K562 (cell line): ENCODE measurements at regions not wholly inside any gene's neighbourhood (a gene's known extent, or its start where the extent isn't known, plus 50 kb on each side); places are given as distances from the start of the nearest gene placed in this dataset.

Source experiments
- ATAC-seq: fragments of 200-7000 bp; cut with Tn5 transposase; 3 replicates; pipeline ENCODE4 v1.9.1; 2020; ENCODE audit warnings: moderate library complexity
- BruUV-seq: library from RNA; stranded (reverse); fragments of 400-500 nt; replicated peaks from 2 replicates; lab custom pipeline; 2021; lab: Mats Ljungman, UMichigan
- CTCF ChIA-PET: fragments of 300-600 bp; formaldehyde crosslinking; extraction: SDS; loops from one replicate; lab custom pipeline; 2021; ENCODE audit warnings: low intra/inter-chr PET ratio; lab: Yijun Ruan, JAX
- POLR2A ChIA-PET: fragments of 300-600, 350-650 bp; sonication (Branson Sonifier 250); formaldehyde crosslinking; extraction: SDS; loops from one replicate; lab custom pipeline; 2021; ENCODE audit warnings: antibody characterized with exemption, inconsistent platforms; lab: Yijun Ruan, JAX
- DNase-seq, 4 experiments: peaks; one replicate each; pipeline versions ENCODE4 v3.0.0 to v3.0.0-alpha.2; 2011 to 2018; ENCODE audit warnings: low spot score in 3 of 4, mixed read lengths in 3 of 4; ENCODE audit errors: extremely low read depth in 1 of 4
- FAIRE-seq: peaks from 2 replicates; lab custom pipeline; 2011; peaks lifted over from hg19 to GRCh38; lab: Jason Lieb, UNC
- H2AFZ ChIP-seq: 2 replicates; pipeline ENCODE4 v1.6.0; 2011; ENCODE audit warnings: low read depth, low read length, control low read depth, inconsistent platforms
- H3K27ac ChIP-seq: fragments of 200-600 bp; 3 replicates; pipeline ENCODE4 v1.8.0; 2011; ENCODE audit warnings: low read depth, mild to moderate bottlenecking, control low read depth, inconsistent platforms, low read length, moderate library complexity, mixed read lengths; ENCODE audit errors: extremely low read depth
- H3K27me3 ChIP-seq, 2 experiments: fragments of 300-600 bp in 1 of 2; 2 replicates in 1 of 2; 3 replicates in 1 of 2; pipeline versions ENCODE4 v1.6.0 to v1.8.0; 2011; ENCODE audit warnings: inconsistent platforms in 2 of 2, low read length in 2 of 2, mild to moderate bottlenecking in 1 of 2, mixed read lengths in 1 of 2, moderate library complexity in 1 of 2; ENCODE audit not compliant: control insufficient read depth in 2 of 2, insufficient read depth in 2 of 2
- H3K36me3 ChIP-seq: fragments of 300-600 bp; 3 replicates; pipeline ENCODE4 v1.8.0; 2011; ENCODE audit warnings: mild to moderate bottlenecking, low read length, inconsistent platforms; ENCODE audit not compliant: control insufficient read depth, insufficient read depth
- H3K4me1 ChIP-seq, 2 experiments: fragments of 200-600 bp in 1 of 2; replicated peaks in 1 of 2; 2 replicates in 1 of 2; 3 replicates in 1 of 2; pipeline versions ENCODE4 v1.5.1 to v1.8.0; 2011; ENCODE audit warnings: inconsistent platforms in 2 of 2, low read length in 2 of 2, mild to moderate bottlenecking in 1 of 2, mixed read lengths in 1 of 2, moderate library complexity in 1 of 2; ENCODE audit not compliant: control insufficient read depth in 2 of 2, insufficient read depth in 2 of 2
- H3K4me2 ChIP-seq: 2 replicates; pipeline ENCODE4 v1.6.1; 2011; ENCODE audit warnings: low read length, control low read depth, inconsistent platforms, mixed read lengths; ENCODE audit not compliant: insufficient read depth
- H3K4me3 ChIP-seq: fragments of 200-600 bp; sonication (generic), shearing (Covaris generic); 2 replicates; pipeline ENCODE4 v1.5.1; 2016; ENCODE audit warnings: control low read depth, inconsistent platforms
- H3K79me2 ChIP-seq: fragments of 200-600 bp; 3 replicates; pipeline ENCODE4 v1.8.0; 2011; ENCODE audit warnings: low read length, inconsistent platforms; ENCODE audit not compliant: control insufficient read depth, insufficient read depth
- H3K9ac ChIP-seq, 2 experiments: 2 replicates each; pipeline versions ENCODE4 v1.6.0 to v1.6.1; 2011; ENCODE audit warnings: low read depth in 2 of 2, low read length in 2 of 2, control low read depth in 1 of 2, inconsistent platforms in 1 of 2, mild to moderate bottlenecking in 1 of 2, mixed read lengths in 1 of 2; ENCODE audit not compliant: insufficient read depth in 1 of 2
- H3K9me1 ChIP-seq: one replicate; pipeline ENCODE4 v1.6.0; 2011; ENCODE audit warnings: inconsistent platforms, mild to moderate bottlenecking, low read length, moderate library complexity; ENCODE audit not compliant: control insufficient read depth, insufficient read depth
- H3K9me3 ChIP-seq: replicated peaks from 2 replicates; pipeline ENCODE4 v1.5.1; 2011; ENCODE audit warnings: low read depth, low read length, inconsistent platforms; ENCODE audit not compliant: control insufficient read depth, insufficient read depth
- H4K20me1 ChIP-seq: replicated peaks from 2 replicates; pipeline ENCODE4 v1.6.1; 2011; ENCODE audit warnings: low read length, inconsistent platforms, mixed read lengths; ENCODE audit not compliant: control insufficient read depth, insufficient read depth
- BCOR ChIP-seq: fragments of 450-650 bp; IDR thresholded peaks from 2 replicates; pipeline ENCODE4 v1.6.1; 2016
- CBFA2T2 ChIP-seq: fragments of 450-650 bp; conservative IDR thresholded peaks from 2 replicates; pipeline ENCODE4 v1.6.1; 2017; ENCODE audit warnings: mild to moderate bottlenecking
- CEBPG ChIP-seq, 3 experiments: fragments of 200-800 bp in 1 of 3; sonication (Bioruptor generic) in 1 of 3; sonication (generic) in 1 of 3; formaldehyde crosslinking in 1 of 3; IDR thresholded peaks in 2 of 3; conservative IDR thresholded peaks in 1 of 3; 2 replicates each; pipeline versions ENCODE4 v1.6.1 to v1.8.0; 2016 to 2022; ENCODE audit warnings: missing compliant biosample characterization in 2 of 3, missing genetic modification characterization in 2 of 3, mild to moderate bottlenecking in 1 of 3, missing genetic modification reagents in 1 of 3
- E2F3 ChIP-seq: fragments of 250-450 bp; sonication (Bioruptor Pico); IDR thresholded peaks from 2 replicates; pipeline ENCODE4 v1.4.0; 2020; ENCODE audit warnings: mild to moderate bottlenecking
- ELF4 ChIP-seq: fragments of 450-650 bp; formaldehyde crosslinking; IDR thresholded peaks from 2 replicates; pipeline ENCODE4 v1.4.0; 2022; ENCODE audit warnings: missing genetic modification characterization
- FOXK2 ChIP-seq, 2 experiments: fragments of 450-650 bp; IDR thresholded peaks in 1 of 2; conservative IDR thresholded peaks in 1 of 2; 2 replicates each; pipeline ENCODE4 v1.6.1; 2016; ENCODE audit warnings: low read depth in 2 of 2, mild to moderate bottlenecking in 1 of 2
- HOXB6 ChIP-seq: fragments of 250-450 bp; sonication (Bioruptor Pico); IDR thresholded peaks from 2 replicates; pipeline ENCODE4 v1.5.1; 2022; ENCODE audit warnings: mild to moderate bottlenecking, borderline replicate concordance
- LARP7 ChIP-seq: fragments of 450-650 bp; IDR thresholded peaks from 2 replicates; pipeline ENCODE4 v1.6.1; 2016
- MCM5 ChIP-seq: fragments of 450-650 bp; IDR thresholded peaks from 2 replicates; pipeline ENCODE4 v1.6.1; 2016; ENCODE audit warnings: low read depth
- PHB ChIP-seq: fragments of 250-450 bp; sonication (Bioruptor Pico); IDR thresholded peaks from 2 replicates; pipeline ENCODE4 v1.5.0; 2021
- PTBP1 ChIP-seq: fragments of 200-400 bp; formaldehyde crosslinking; IDR thresholded peaks from 2 replicates; pipeline ENCODE4 v1.6.1; 2017; ENCODE audit warnings: low read depth, low read length
- RBFOX2 ChIP-seq: fragments of 200-400 bp; formaldehyde crosslinking; IDR thresholded peaks from 2 replicates; pipeline ENCODE4 v1.6.1; 2017; ENCODE audit warnings: low read depth, mild to moderate bottlenecking, low read length, moderate library complexity
- SOX6 ChIP-seq: fragments of 450-650 bp; IDR thresholded peaks from 2 replicates; pipeline ENCODE4 v1.6.1; 2014; ENCODE audit warnings: mild to moderate bottlenecking
- YY1 ChIP-seq, 3 experiments: IDR thresholded peaks; 2 replicates each; pipeline ENCODE4 v1.6.1; 2011; ENCODE audit warnings: low read length in 2 of 3, mild to moderate bottlenecking in 2 of 3, moderate library complexity in 2 of 3, borderline replicate concordance in 1 of 3, control low read depth in 1 of 3, low read depth in 1 of 3; ENCODE audit not compliant: insufficient read depth in 3 of 3, insufficient replicate concordance in 2 of 3, control insufficient read depth in 1 of 3, insufficient read length in 1 of 3; ENCODE audit errors: extremely low read depth in 1 of 3
- ZNF174 ChIP-seq: fragments of 250-450 bp; sonication (Bioruptor Pico); IDR thresholded peaks from 2 replicates; pipeline ENCODE4 v1.4.0; 2020; ENCODE audit warnings: mild to moderate bottlenecking
- ZNF830 ChIP-seq: fragments of 250-450 bp; sonication (Bioruptor Pico); IDR thresholded peaks from 2 replicates; pipeline ENCODE4 v1.5.0; 2021; ENCODE audit warnings: mild to moderate bottlenecking
- WGBS: fragments of 100-300 bp; shearing (Covaris generic); methylation state at CpG from one replicate; pipeline ENCODE4 v1.1.6; 2016; ENCODE audit warnings: low coverage, mixed read lengths; ENCODE audit not compliant: insufficient coverage; ENCODE audit errors: missing lambda C conversion rate; 5-methylcytosine and 5-hydroxymethylcytosine counted together
- in situ Hi-C: fragments of 300-500 bp; cut with MboI; formaldehyde crosslinking; loops from 4 replicates; pipeline ENCODE4 v1.15.0; 2018; ENCODE audit warnings: inconsistent platforms, mixed read lengths
- intact Hi-C: fragments of 100-400 bp; cut with micrococcal nuclease; formaldehyde crosslinking; loops from 2 replicates; pipeline ENCODE4 v1.14.2; 2022

- no peak for ATAC-seq
- TF ChIP-seq ZNF830 (CRISPR knock-in tag) = no peak
- no peak for TF ChIP-seq BCOR
- no peak for TF ChIP-seq CEBPG (CRISPR knock-in tag; IDR thresholded peaks at IDR 0.05)
- no peak for TF ChIP-seq CEBPG (tag; conservative IDR thresholded peaks at IDR 0.05 in 1 of 2, IDR thresholded peaks at IDR 0.05 in 1 of 2)
- TF ChIP-seq YY1 (IDR thresholded peaks at IDR 0.05; ENCODE audit: borderline replicate concordance in 1 of 3, control insufficient read depth in 1 of 3, extremely low read depth in 1 of 3, insufficient read depth in 3 of 3, insufficient read length in 1 of 3, insufficient replicate concordance in 2 of 3, low read depth in 1 of 3, low read length in 2 of 3) = no peak
- no peak for TF ChIP-seq PTBP1
- TF ChIP-seq ZNF174 (CRISPR knock-in tag) = no peak
- TF ChIP-seq LARP7 = no peak
- no peak for TF ChIP-seq HOXB6 (CRISPR knock-in tag)
- no peak for TF ChIP-seq E2F3 (CRISPR knock-in tag)
- TF ChIP-seq MCM5 = no peak
- no peak for TF ChIP-seq SOX6
- no peak for TF ChIP-seq RBFOX2
- no peak for TF ChIP-seq CBFA2T2
- no peak for TF ChIP-seq PHB (CRISPR knock-in tag)
- no peak for TF ChIP-seq FOXK2 (conservative IDR thresholded peaks at IDR 0.05 in 1 of 2, IDR thresholded peaks at IDR 0.05 in 1 of 2; ENCODE audit: low read depth in 2 of 2)
- no peak for TF ChIP-seq ELF4 (CRISPR knock-in tag)
- intact Hi-C loops (no loop called here), in situ Hi-C loops (no loop called here)
- H3K27me3 ChIP-seq = no peaks in the 10 kb centered on the region
- H4K20me1 ChIP-seq = no peaks in the 10 kb centered on the region
- H3K9ac ChIP-seq = no peak overlapping the region
- 2% methylated on average over 4 of the region's 4 CpGs for WGBS
- H3K36me3 ChIP-seq = no peaks in the 10 kb centered on the region
- CTCF ChIA-PET = no interaction called here
- no peak overlapping the region for H3K4me2 ChIP-seq
- no peaks in the 10 kb centered on the region for H3K79me2 ChIP-seq
- H3K9me1 ChIP-seq = no peaks in the 10 kb centered on the region
- no peaks in the 10 kb centered on the region for H3K9me3 ChIP-seq
- H3K27ac ChIP-seq = no peak overlapping the region
- no peak for DNase-seq
- no TSS peak for BruUV-seq
- no peak for FAIRE-seq
- H2AFZ ChIP-seq = no peak overlapping the region
- H3K4me1 ChIP-seq = no peaks in the 10 kb centered on the region
- POLR2A ChIA-PET = no interaction called here
- no peak overlapping the region for H3K4me3 ChIP-seq
These were observed 1794.0 kb upstream of the CELF4 start for GRCh38 chr18:39359636-39360035.
